Ovary (tissue), 3 donors: ENCODE measurements at regions not wholly inside any gene's neighbourhood (a gene's known extent, or its start where the extent isn't known, plus 50 kb on each side); places are given as distances from the start of the nearest gene placed in this dataset.

Experiments used
- CTCF ChIP-seq, 3 donors: fragments of 450-650 bp in 2 of 3; fragments of 200-600 bp in 1 of 3; IDR thresholded peaks; one replicate each; pipeline versions ENCODE4 v1.5.1 to v1.8.0; 2016 to 2022; ENCODE audit warnings: antibody characterized with exemption in 3 of 3, mild to moderate bottlenecking in 1 of 3
- EP300 ChIP-seq: sonication (generic); formaldehyde crosslinking; IDR thresholded peaks from one replicate; pipeline ENCODE4 v1.6.1; 2017; ENCODE audit warnings: antibody characterized with exemption
- donor health status: DM: no; HTN: no; CAD: no.

DNA sequence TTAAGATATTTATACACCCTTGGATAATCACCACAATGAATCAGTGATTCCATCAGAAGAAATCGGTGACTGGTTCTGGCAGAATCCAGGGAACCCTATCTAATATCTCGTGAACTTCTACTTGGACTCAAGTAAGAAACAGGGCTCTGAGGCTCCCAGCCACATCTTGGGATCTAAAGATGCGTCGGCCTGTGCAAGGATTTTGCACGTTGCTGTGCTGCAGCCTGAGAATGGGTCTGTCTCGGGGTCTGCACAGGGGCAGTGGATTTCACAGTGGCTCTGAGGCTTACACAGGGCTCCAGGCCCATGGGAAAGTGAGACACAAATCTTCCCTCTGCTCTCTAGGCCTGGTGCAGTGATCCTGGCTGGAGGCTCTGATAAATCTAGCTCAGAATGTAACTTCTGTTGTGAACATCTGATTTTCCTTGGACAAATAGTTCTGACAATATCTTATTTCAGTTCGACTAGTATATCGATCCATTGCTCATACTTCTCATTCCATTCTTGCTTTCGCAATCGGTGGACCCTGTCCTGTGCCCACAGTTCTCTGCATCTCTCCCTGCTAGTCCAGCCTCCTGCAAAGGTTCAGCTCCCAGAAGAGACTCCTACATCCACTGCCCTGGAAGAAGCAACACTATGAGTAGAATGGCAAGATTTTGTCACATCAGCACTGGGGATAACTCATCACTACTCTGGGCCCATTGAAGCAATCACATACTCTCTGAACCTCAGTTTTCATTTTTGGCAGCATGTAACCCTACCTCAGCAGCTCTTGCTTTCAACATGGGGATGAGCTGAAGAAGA lies 105.5 kb upstream of the TOP3B start:
- TF ChIP-seq CTCF (IDR thresholded peaks at IDR 0.05) (no peak), EP300 (no peak)
